KMS-11 (cell line): ENCODE measurements at regions not wholly inside any gene's neighbourhood (a gene's known extent, or its start where the extent isn't known, plus 50 kb on each side); places are given as distances from the start of the nearest gene placed in this dataset.
A peak's percentile ranks its signal among the peaks of the same experiment; 100 is the strongest.
"Not testable (repeated sequence)": the region's sequence is repeated elsewhere in the genome, so short reads cannot be mapped to it uniquely, and the experiment has no call there.

Source experiments
- H2AFZ ChIP-seq: fragments of 200-600 bp; sonication (generic); 2 replicates; pipeline ENCODE4 v1.6.1; 2016; ENCODE audit warnings: antibody characterized with exemption, mixed run types, low read depth
- H3K27ac ChIP-seq: fragments of 200-600 bp; sonication (generic); 2 replicates; pipeline ENCODE4 v1.6.1; 2016; ENCODE audit warnings: mild to moderate bottlenecking, mixed run types
- H3K27me3 ChIP-seq: fragments of 200-600 bp; sonication (generic); 2 replicates; pipeline ENCODE4 v1.6.1; 2017; ENCODE audit warnings: mild to moderate bottlenecking, low read depth, mixed run types, moderate library complexity; ENCODE audit not compliant: insufficient read depth
- H3K36me3 ChIP-seq: fragments of 200-600 bp; sonication (generic); 2 replicates; pipeline ENCODE4 v1.6.1; 2017; ENCODE audit warnings: mild to moderate bottlenecking, mixed run types; ENCODE audit not compliant: insufficient read depth
- H3K4me1 ChIP-seq: fragments of 200-600 bp; sonication (generic); 2 replicates; pipeline ENCODE4 v1.6.1; 2016; ENCODE audit warnings: mild to moderate bottlenecking, low read depth, mixed run types; ENCODE audit not compliant: poor library complexity, severe bottlenecking
- H3K4me2 ChIP-seq: fragments of 200-600 bp; sonication (generic); 2 replicates; pipeline ENCODE4 v1.7.0; 2016; ENCODE audit warnings: mild to moderate bottlenecking, mixed run types
- H3K4me3 ChIP-seq: fragments of 200-600 bp; sonication (generic); IDR thresholded peaks from 2 replicates; pipeline ENCODE4 v1.6.1; 2017; ENCODE audit warnings: low read depth, low read length, mixed read lengths; ENCODE audit not compliant: insufficient read depth
- H3K79me2 ChIP-seq: fragments of 200-600 bp; sonication (generic); 2 replicates; pipeline ENCODE4 v1.6.1; 2016; ENCODE audit warnings: low read depth, mixed run types; ENCODE audit not compliant: insufficient read depth
- H3K9ac ChIP-seq: fragments of 200-600 bp; sonication (generic); 2 replicates; pipeline ENCODE4 v1.6.1; 2016; ENCODE audit warnings: mild to moderate bottlenecking, mixed run types
- H4K20me1 ChIP-seq: fragments of 200-600 bp; sonication (generic); 2 replicates; pipeline ENCODE4 v1.6.1; 2016; ENCODE audit warnings: mild to moderate bottlenecking, mixed run types; ENCODE audit not compliant: insufficient read depth
- TF ChIP-seq, protein P1 (sequence below): fragments of 200-600 bp; sonication (generic); conservative IDR thresholded peaks from 2 replicates; pipeline ENCODE4 v1.6.1; 2017; ENCODE audit warnings: low read depth, mild to moderate bottlenecking, antibody characterized with exemption, low read length, moderate library complexity, mixed read lengths

DNA sequence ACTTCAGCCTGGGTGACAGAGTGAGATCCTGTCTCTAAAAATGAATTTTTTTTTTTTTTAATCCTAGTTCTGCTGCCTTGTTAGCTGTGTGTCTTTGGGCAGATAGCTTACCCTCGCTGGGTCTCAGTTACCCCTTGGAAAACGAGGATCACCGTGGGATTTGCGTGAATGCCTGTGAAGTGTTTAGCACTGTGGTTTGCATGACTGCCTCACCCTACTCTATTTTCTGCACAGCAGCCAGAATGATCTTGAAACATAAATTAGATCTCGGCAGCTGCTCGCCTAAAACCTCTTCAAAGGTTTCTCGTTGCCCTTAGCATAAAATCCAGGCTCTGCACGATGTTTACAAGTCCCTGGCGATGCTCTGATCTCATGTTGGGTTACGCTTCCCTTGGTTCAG, 71.2 kb upstream of the GRIN2A start:
- Histone ChIP-seq H3K27me3 (no peaks in the 10 kb centered on the region), H4K20me1 (no peaks in the 10 kb centered on the region), H3K27ac (no peak overlapping the region), H3K79me2 (no peaks in the 10 kb centered on the region), H3K4me3 (no peak overlapping the region), H3K9ac (no peak overlapping the region), H3K4me1 (peaks cover 7% of the 10 kb centered on the region), H3K36me3 (no peaks in the 10 kb centered on the region), H3K4me2 (no peak overlapping the region), H2AFZ (no peak overlapping the region)
- TF ChIP-seq, protein P1, sequence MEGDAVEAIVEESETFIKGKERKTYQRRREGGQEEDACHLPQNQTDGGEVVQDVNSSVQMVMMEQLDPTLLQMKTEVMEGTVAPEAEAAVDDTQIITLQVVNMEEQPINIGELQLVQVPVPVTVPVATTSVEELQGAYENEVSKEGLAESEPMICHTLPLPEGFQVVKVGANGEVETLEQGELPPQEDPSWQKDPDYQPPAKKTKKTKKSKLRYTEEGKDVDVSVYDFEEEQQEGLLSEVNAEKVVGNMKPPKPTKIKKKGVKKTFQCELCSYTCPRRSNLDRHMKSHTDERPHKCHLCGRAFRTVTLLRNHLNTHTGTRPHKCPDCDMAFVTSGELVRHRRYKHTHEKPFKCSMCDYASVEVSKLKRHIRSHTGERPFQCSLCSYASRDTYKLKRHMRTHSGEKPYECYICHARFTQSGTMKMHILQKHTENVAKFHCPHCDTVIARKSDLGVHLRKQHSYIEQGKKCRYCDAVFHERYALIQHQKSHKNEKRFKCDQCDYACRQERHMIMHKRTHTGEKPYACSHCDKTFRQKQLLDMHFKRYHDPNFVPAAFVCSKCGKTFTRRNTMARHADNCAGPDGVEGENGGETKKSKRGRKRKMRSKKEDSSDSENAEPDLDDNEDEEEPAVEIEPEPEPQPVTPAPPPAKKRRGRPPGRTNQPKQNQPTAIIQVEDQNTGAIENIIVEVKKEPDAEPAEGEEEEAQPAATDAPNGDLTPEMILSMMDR, result no peak

DNA sequence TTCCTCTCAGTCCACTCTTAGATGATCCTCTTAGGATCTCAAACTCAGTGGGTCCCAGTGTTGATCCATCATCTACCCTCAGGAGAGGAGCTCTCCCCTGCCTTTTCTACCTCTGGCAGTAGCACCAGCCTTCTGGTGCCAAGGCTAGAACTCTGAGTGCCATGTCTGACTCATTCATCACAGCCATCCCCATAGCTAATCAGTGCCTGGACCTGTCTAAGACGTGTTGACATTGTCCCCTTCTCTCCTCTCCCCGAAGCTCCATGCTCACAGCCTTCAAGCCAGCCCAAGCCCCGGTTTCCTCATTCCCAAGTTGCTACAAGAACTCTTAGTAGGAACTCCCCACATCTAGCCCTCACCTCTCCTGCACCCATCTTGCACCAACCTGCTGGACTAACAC, 73.5 kb upstream of the GRIN2A start:
- TF ChIP-seq, protein P1, result no peak
- Histone ChIP-seq H4K20me1 (no peaks in the 10 kb centered on the region), H3K79me2 (no peaks in the 10 kb centered on the region), H3K4me1 (peaks cover 7% of the 10 kb centered on the region), H3K27me3 (no peaks in the 10 kb centered on the region), H3K27ac (no peak overlapping the region), H2AFZ (no peak overlapping the region), H3K4me3 (no peak overlapping the region), H3K9ac (no peak overlapping the region), H3K4me2 (no peak overlapping the region), H3K36me3 (no peaks in the 10 kb centered on the region)

DNA sequence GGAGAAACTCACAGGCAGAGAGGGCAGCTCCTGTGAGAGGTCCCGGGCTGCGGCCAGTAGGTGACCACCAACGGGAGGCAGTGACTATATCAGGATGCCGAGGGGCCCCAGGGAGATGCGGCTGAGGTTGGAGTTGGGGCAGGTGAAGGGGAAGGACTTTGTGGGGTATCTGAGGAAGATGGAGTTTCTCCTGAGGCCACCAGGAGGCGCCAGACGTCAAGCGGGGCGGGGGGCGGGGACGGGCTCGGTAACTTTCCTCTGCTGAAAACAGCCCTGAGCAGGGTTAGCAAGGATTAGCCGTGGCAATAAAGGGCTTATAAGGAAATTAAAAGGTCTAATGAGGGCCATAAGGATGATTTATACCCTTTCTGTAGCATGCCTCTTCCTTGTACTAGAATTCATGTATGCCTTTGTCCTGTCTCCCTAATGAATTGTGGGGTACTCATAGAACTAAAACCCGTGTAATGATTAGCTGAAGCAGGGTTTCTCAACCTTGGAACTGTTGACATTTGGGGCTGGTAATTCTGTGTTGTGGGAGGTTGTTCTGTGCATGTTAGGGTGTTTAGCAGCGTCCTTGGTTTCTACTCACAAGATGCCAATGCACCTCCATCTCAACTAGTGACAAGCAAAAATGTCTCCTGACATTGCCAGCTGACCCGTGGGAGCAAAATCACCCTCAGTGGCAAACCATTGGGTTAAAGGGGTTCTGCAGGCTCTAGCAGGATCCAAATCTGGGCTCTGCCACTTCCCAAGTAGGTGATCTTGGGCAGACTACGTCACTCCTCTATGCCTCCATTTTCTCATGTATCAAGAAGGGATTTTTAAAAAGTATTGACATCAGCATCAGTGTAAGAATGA, 74.8 kb upstream of the GRIN2A start:
- H2AFZ ChIP-seq, result peak overlapping the region; percentile 53
- no peaks in the 10 kb centered on the region for H3K36me3 ChIP-seq
- no peaks in the 10 kb centered on the region for H4K20me1 ChIP-seq
- no peak overlapping the region for H3K27ac ChIP-seq
- peak overlapping the region; percentile 19 for H3K4me2 ChIP-seq
- peaks cover 7% of the 10 kb centered on the region for H3K4me1 ChIP-seq
- TF ChIP-seq, protein P1, result peak; percentile 93
- no peak overlapping the region for H3K4me3 ChIP-seq
- H3K9ac ChIP-seq, result no peak overlapping the region
- no peaks in the 10 kb centered on the region for H3K27me3 ChIP-seq
- H3K79me2 ChIP-seq, result no peaks in the 10 kb centered on the region

DNA sequence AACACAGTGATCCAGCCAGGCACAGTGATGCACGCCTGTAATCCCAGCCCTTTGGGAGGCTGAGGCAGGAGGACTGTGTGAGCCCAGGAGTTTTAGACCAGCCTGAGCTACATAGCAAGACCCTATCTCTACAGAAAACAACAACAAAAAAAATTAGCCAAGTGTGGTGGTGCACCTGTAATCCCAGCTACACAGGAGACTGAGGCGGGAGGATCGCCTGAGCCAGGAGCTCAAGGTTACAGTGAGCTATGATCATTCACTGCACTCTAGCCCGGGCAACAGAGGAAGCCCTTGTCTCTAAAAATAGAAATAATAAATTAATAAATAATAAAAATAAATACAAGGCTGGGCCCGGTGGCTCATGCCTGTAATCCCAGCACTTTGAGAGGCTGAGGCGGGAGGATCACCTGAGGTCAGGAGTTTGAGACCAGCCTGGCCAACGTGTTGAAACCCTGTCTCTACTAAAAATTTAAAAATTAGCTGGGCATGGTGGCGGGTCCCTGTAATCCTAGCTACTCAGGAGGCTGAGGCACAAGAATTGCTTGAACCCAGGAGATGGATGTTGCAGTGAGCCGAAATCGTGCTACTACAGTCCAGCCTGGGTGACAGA, 75.5 kb upstream of the GRIN2A start:
- not testable (repeated sequence) for H4K20me1 ChIP-seq, H3K27ac ChIP-seq, H3K36me3 ChIP-seq, H3K79me2 ChIP-seq, H3K4me1 ChIP-seq, H3K9ac ChIP-seq, H3K4me2 ChIP-seq, H3K4me3 ChIP-seq, H3K27me3 ChIP-seq
- H2AFZ ChIP-seq, result peak overlapping the region; percentile 53; the same call in 1 of the 2 replicates

DNA sequence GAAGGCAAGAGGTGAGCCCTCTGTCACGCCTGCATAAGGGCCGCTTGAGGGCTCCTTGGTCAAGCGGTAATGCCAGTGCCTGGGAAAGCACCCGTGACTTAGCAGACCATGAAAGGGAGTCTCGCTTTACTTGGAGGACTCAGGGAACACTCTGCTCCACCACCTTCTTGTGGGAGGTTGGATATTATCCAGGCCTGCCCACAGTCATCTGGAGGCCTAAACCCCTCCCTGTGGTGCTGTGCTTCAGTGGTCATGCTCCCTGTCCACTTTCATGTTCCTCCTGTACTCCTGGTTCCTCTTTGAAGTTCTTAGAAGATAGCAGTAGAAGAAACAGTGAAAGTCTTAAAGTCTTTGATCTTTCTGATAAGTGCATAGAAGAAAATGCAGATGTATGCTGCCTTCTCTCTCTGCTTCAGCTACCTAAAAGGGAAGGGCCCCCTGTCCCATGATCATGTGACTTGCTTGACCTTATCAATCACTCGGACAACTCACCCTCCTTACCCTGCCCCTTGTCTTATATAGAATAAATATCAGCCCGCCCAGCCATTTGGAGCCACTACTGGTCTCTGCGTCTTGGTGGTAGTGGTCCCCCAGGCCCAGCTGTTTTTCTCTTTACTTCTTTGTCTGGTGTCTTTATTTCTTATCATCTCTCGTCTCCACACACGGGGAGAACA, 76.8 kb upstream of the GRIN2A start:
- H4K20me1 ChIP-seq, H3K4me3 ChIP-seq, H3K36me3 ChIP-seq, H3K27ac ChIP-seq, H3K27me3 ChIP-seq, H3K4me1 ChIP-seq, H2AFZ ChIP-seq, H3K4me2 ChIP-seq, H3K9ac ChIP-seq, H3K79me2 ChIP-seq: not testable (repeated sequence)
